ENCODE measurements at regions not wholly inside any gene's neighbourhood (a gene's known extent, or its start where the extent isn't known, plus 50 kb on each side); places are given as distances from the start of the nearest gene placed in this dataset.
"Not testable (repeated sequence)": the region's sequence is repeated elsewhere in the genome, so short reads cannot be mapped to it uniquely, and the experiment has no call there.

GRCh38 chr13:99072941-99073340 is 95.1 kb upstream of the DOCK9 start:
- FAIRE-seq, result no peak
- no peak for DNase-seq (ENCODE audit: low spot score in 2 of 2)

GRCh38 chr13:99074693-99075092 is 96.8 kb upstream of the DOCK9 start:
- DNase-seq (ENCODE audit: low spot score in 2 of 2), result no peak
- FAIRE-seq, result no peak

- no peak for FAIRE-seq
- DNase-seq (ENCODE audit: low spot score in 2 of 2), result no peak
These were observed 97.7 kb upstream of the DOCK9 start for GRCh38 chr13:99075268-99076191.

- FAIRE-seq, result no peak
- DNase-seq (ENCODE audit: low spot score in 2 of 2), result no peak
These were observed 100.3 kb upstream of the DOCK9 start for GRCh38 chr13:99078017-99078771.

- DNase-seq (ENCODE audit: low spot score in 2 of 2) (no peak), FAIRE-seq (no peak)
These were observed 102.3 kb upstream of the DOCK9 start for GRCh38 chr13:99080131-99080530.

- no peak for FAIRE-seq
These were observed 106.1 kb upstream of the DOCK9 start for GRCh38 chr13:99083981-99084380.

GRCh38 chr13:99085139-99085807 is 107.4 kb upstream of the DOCK9 start:
- FAIRE-seq, result no peak
- DNase-seq (ENCODE audit: low spot score in 2 of 2), result no peak

More at GRCh38 chr13:99083981-99084380, 106.1 kb upstream of the DOCK9 start:
- no peak for DNase-seq (ENCODE audit: low spot score in 2 of 2)

GRCh38 chr13:99085808-99086266 is 108.0 kb upstream of the DOCK9 start:
- FAIRE-seq (no peak), DNase-seq (ENCODE audit: low spot score in 2 of 2) (no peak)

GRCh38 chr13:99086267-99087097 is 108.6 kb upstream of the DOCK9 start:
- peak; percentile 73 to 80 for DNase-seq (ENCODE audit: low spot score in 2 of 2)
- no peak for FAIRE-seq

GRCh38 chr13:99087098-99087953 is 109.5 kb upstream of the DOCK9 start:
- FAIRE-seq, result no peak
- DNase-seq (ENCODE audit: low spot score in 2 of 2), result peak; percentile 94 to 95

- FAIRE-seq (no peak), DNase-seq (ENCODE audit: low spot score in 2 of 2) (peak; percentile 20 to 24)
These were observed 110.2 kb upstream of the DOCK9 start for GRCh38 chr13:99087954-99088491.

GRCh38 chr13:99093997-99094396 is 106.7 kb upstream of the UBAC2 start:
- FAIRE-seq, result no peak

GRCh38 chr13:99101831-99102230 is 98.8 kb upstream of the UBAC2 start:
- DNase-seq (ENCODE audit: low spot score in 2 of 2); FAIRE-seq: not testable (repeated sequence)

More at GRCh38 chr13:99093997-99094396, 106.7 kb upstream of the UBAC2 start:
- DNase-seq (ENCODE audit: low spot score in 2 of 2), result no peak

- DNase-seq (ENCODE audit: low spot score in 2 of 2) (no peak), FAIRE-seq (no peak)
These were observed 97.1 kb upstream of the UBAC2 start for GRCh38 chr13:99103536-99103935.

GRCh38 chr13:99104396-99104795 is 96.3 kb upstream of the UBAC2 start:
- no peak for DNase-seq (ENCODE audit: low spot score in 2 of 2)
- FAIRE-seq, result no peak

- no peak for FAIRE-seq
These were observed 95.5 kb upstream of the UBAC2 start for GRCh38 chr13:99105160-99105559.

GRCh38 chr13:99113351-99113750 is 87.3 kb upstream of the UBAC2 start:
- DNase-seq (ENCODE audit: low spot score in 2 of 2), result no peak
- FAIRE-seq, result no peak

More at GRCh38 chr13:99105160-99105559, 95.5 kb upstream of the UBAC2 start:
- no peak for DNase-seq (ENCODE audit: low spot score in 2 of 2)

GRCh38 chr13:99118179-99118578 is 82.5 kb upstream of the UBAC2 start:
- DNase-seq (ENCODE audit: low spot score in 2 of 2), result no peak
- FAIRE-seq, result no peak

- DNase-seq (ENCODE audit: low spot score in 2 of 2), result no peak
- FAIRE-seq, result no peak
These were observed 81.0 kb upstream of the UBAC2 start for GRCh38 chr13:99119656-99120055.

Data from frontal cortex (tissue), 3 donors.